ENCODE measurements at regions not wholly inside any gene's neighbourhood (a gene's known extent, or its start where the extent isn't known, plus 50 kb on each side); places are given as distances from the start of the nearest gene placed in this dataset.

GRCh38 chr2:16581241-16581640 is 84.4 kb downstream of the CYRIA start:
- Histone ChIP-seq H3K27ac (no peak overlapping the region), H3K4me3 (no peak overlapping the region), H3K9me3 (no peaks in the 10 kb centered on the region), H3K27me3 (replicated peaks; ENCODE audit: insufficient read depth) (no peaks in the 10 kb centered on the region), H3K4me1 (ENCODE audit: control insufficient read depth in 1 of 2, low read depth in 2 of 2) (peaks cover 3 to 4% of the 10 kb centered on the region in 2 donors), H3K36me3 (no peaks in the 10 kb centered on the region)
- no peak for DNase-seq (ENCODE audit: low spot score)
- ATAC-seq (ENCODE audit: insufficient number of reproducible peaks, low FRiP score, low read depth) = no peak
- no peak for TF ChIP-seq CTCF (IDR thresholded peaks at IDR 0.05)

- H3K4me1 ChIP-seq (ENCODE audit: control insufficient read depth in 1 of 2, low read depth in 2 of 2) = peaks cover 3 to 4% of the 10 kb centered on the region in 2 donors
- ATAC-seq (ENCODE audit: insufficient number of reproducible peaks, low FRiP score, low read depth) = no peak
- no peaks in the 10 kb centered on the region for H3K36me3 ChIP-seq
- H3K4me3 ChIP-seq = no peak overlapping the region
- no peaks in the 10 kb centered on the region for H3K9me3 ChIP-seq
- no peak overlapping the region for H3K27ac ChIP-seq
- no peak for TF ChIP-seq CTCF (IDR thresholded peaks at IDR 0.05)
- no peak for DNase-seq (ENCODE audit: low spot score)
- H3K27me3 ChIP-seq (replicated peaks; ENCODE audit: insufficient read depth) = no peaks in the 10 kb centered on the region
Measured at GRCh38 chr2:16578081-16578480, 87.6 kb downstream of the CYRIA start.

- H3K9me3 ChIP-seq = no peaks in the 10 kb centered on the region
- no peak for ATAC-seq (ENCODE audit: insufficient number of reproducible peaks, low FRiP score, low read depth)
- DNase-seq (ENCODE audit: low spot score) = no peak
Measured at GRCh38 chr2:16570516-16570915, 95.1 kb downstream of the CYRIA start.

GRCh38 chr2:16568998-16569784 is 96.4 kb downstream of the CYRIA start:
- Histone ChIP-seq H3K27ac (no peak overlapping the region), H3K36me3 (no peaks in the 10 kb centered on the region), H3K9me3 (no peaks in the 10 kb centered on the region), H3K4me1 (ENCODE audit: control insufficient read depth in 1 of 2, low read depth in 2 of 2) (no peaks in the 10 kb centered on the region), H3K27me3 (replicated peaks; ENCODE audit: insufficient read depth) (no peaks in the 10 kb centered on the region), H3K4me3 (no peak overlapping the region)
- DNase-seq (ENCODE audit: low spot score) (no peak), ATAC-seq (ENCODE audit: insufficient number of reproducible peaks, low FRiP score, low read depth) (no peak)
- TF ChIP-seq CTCF (IDR thresholded peaks at IDR 0.05) = no peak

More at GRCh38 chr2:16570516-16570915, 95.1 kb downstream of the CYRIA start:
- Histone ChIP-seq H3K4me3 (no peak overlapping the region), H3K36me3 (no peaks in the 10 kb centered on the region), H3K27me3 (replicated peaks; ENCODE audit: insufficient read depth) (no peaks in the 10 kb centered on the region), H3K4me1 (ENCODE audit: control insufficient read depth in 1 of 2, low read depth in 2 of 2) (no peaks in the 10 kb centered on the region), H3K27ac (no peak overlapping the region)
- TF ChIP-seq CTCF (IDR thresholded peaks at IDR 0.05) = no peak

GRCh38 chr2:16566701-16567100 is 98.9 kb downstream of the CYRIA start:
- DNase-seq (ENCODE audit: low spot score) (no peak), ATAC-seq (ENCODE audit: insufficient number of reproducible peaks, low FRiP score, low read depth) (no peak)
- no peak for TF ChIP-seq CTCF (IDR thresholded peaks at IDR 0.05)
- no peak overlapping the region for H3K27ac ChIP-seq
- no peaks in the 10 kb centered on the region for H3K4me1 ChIP-seq (ENCODE audit: control insufficient read depth in 1 of 2, low read depth in 2 of 2)
- no peaks in the 10 kb centered on the region for H3K9me3 ChIP-seq
- no peak overlapping the region for H3K4me3 ChIP-seq
- H3K36me3 ChIP-seq = no peaks in the 10 kb centered on the region
- H3K27me3 ChIP-seq (replicated peaks; ENCODE audit: insufficient read depth) = no peaks in the 10 kb centered on the region
